ENCODE measurements at regions not wholly inside any gene's neighbourhood (a gene's known extent, or its start where the extent isn't known, plus 50 kb on each side); places are given as distances from the start of the nearest gene placed in this dataset.

DNA sequence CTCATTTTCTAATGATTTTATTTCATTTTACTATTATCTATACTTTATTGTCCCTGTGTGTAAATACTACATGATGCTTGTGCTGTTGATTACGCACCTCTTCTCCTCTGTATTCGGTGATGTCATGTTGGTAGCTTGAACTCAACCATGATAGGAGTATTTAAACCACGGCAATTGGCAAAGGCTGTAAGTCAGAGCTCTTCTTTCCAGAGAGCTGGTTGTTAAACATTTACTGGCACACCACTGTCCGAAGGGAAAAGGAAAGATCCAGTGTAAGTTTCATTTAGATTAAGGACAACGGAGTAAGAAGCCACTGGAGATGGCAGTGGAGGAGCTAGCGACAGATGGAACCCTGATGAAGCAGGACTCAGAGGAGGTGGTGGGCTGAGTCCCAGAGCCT lies 93.4 kb upstream of the KCNE2 start:
- TF ChIP-seq, protein P1, sequence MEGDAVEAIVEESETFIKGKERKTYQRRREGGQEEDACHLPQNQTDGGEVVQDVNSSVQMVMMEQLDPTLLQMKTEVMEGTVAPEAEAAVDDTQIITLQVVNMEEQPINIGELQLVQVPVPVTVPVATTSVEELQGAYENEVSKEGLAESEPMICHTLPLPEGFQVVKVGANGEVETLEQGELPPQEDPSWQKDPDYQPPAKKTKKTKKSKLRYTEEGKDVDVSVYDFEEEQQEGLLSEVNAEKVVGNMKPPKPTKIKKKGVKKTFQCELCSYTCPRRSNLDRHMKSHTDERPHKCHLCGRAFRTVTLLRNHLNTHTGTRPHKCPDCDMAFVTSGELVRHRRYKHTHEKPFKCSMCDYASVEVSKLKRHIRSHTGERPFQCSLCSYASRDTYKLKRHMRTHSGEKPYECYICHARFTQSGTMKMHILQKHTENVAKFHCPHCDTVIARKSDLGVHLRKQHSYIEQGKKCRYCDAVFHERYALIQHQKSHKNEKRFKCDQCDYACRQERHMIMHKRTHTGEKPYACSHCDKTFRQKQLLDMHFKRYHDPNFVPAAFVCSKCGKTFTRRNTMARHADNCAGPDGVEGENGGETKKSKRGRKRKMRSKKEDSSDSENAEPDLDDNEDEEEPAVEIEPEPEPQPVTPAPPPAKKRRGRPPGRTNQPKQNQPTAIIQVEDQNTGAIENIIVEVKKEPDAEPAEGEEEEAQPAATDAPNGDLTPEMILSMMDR (IDR thresholded peaks at IDR 0.05): no peak
- TF ChIP-seq POLR2A (IDR thresholded peaks at IDR 0.05): no peak

Measured in uterus (tissue), 2 donors.